GM12878 (cell line): ENCODE measurements at regions not wholly inside any gene's neighbourhood (a gene's known extent, or its start where the extent isn't known, plus 50 kb on each side); places are given as distances from the start of the nearest gene placed in this dataset.
A peak's percentile ranks its signal among the peaks of the same experiment; 100 is the strongest.

Source experiments
- ATAC-seq: fragments of 200-7000 bp; cut with Tn5 transposase; 3 replicates; pipeline ENCODE4 v1.9.1; 2020; ENCODE audit warnings: mild to moderate bottlenecking, moderate library complexity
- BruUV-seq: library from RNA; stranded (reverse); fragments of 400-500 nt; replicated peaks from 2 replicates; lab custom pipeline; 2021; lab: Mats Ljungman, UMichigan
- CTCF ChIA-PET: fragments of 300-600 bp; sonication (Branson Sonifier 250); formaldehyde crosslinking; extraction: SDS; loops from one replicate; lab custom pipeline; 2021; ENCODE audit warnings: inconsistent platforms; lab: Yijun Ruan, JAX
- POLR2A ChIA-PET: fragments of 350-600 bp; formaldehyde crosslinking; extraction: SDS; loops from one replicate; lab custom pipeline; 2021; ENCODE audit warnings: inconsistent platforms; lab: Charles Lee
- RAD21 ChIA-PET: fragments of 300-600 bp; sonication (Branson Sonifier 250); formaldehyde crosslinking; loops from one replicate; lab custom pipeline; 2023; ENCODE audit warnings: antibody characterized with exemption; ENCODE audit not compliant: unreplicated experiment; lab: Charles Lee
- SMC1A ChIA-PET: fragments of 300-600 bp; sonication (Branson Sonifier 250); formaldehyde crosslinking; loops from one replicate; lab custom pipeline; 2023; ENCODE audit not compliant: unreplicated experiment, uncharacterized antibody; lab: Charles Lee
- DNase-seq: peaks from one replicate; pipeline ENCODE4 v3.0.0-alpha.2; 2011; ENCODE audit warnings: low read depth, low spot score
- FAIRE-seq: peaks from 3 replicates; lab custom pipeline; 2011; peaks lifted over from hg19 to GRCh38; lab: Jason Lieb, UNC
- H2AFZ ChIP-seq: 2 replicates; pipeline ENCODE4 v1.6.0; 2011; ENCODE audit warnings: low read depth, low read length, control low read depth; ENCODE audit not compliant: control insufficient read depth
- H3K27ac ChIP-seq: 2 replicates; pipeline ENCODE4 v1.5.1; 2011; ENCODE audit warnings: control low read depth; ENCODE audit not compliant: control insufficient read depth, insufficient read depth
- H3K27me3 ChIP-seq, 2 experiments: replicated peaks in 1 of 2; 2 replicates each; pipeline versions ENCODE4 v1.6.0 to v1.6.1; 2011; ENCODE audit warnings: low read length in 1 of 2; ENCODE audit not compliant: control insufficient read depth in 2 of 2, insufficient read depth in 2 of 2
- H3K36me3 ChIP-seq, 2 experiments: 2 replicates each; pipeline ENCODE4 v1.5.1; 2011; ENCODE audit warnings: low read length in 1 of 2; ENCODE audit not compliant: control insufficient read depth in 2 of 2, insufficient read depth in 2 of 2
- H3K4me1 ChIP-seq: 2 replicates; pipeline ENCODE4 v1.6.1; 2011; ENCODE audit warnings: mild to moderate bottlenecking, low read length, moderate library complexity, mixed read lengths; ENCODE audit not compliant: control insufficient read depth, insufficient read depth
- H3K4me2 ChIP-seq: 2 replicates; pipeline ENCODE4 v1.6.0; 2011; ENCODE audit warnings: control low read depth; ENCODE audit not compliant: control insufficient read depth, insufficient read depth
- H3K4me3 ChIP-seq: fragments of 200-600 bp; sonication (generic); 2 replicates; pipeline ENCODE4 v1.5.1; 2016
- H3K79me2 ChIP-seq: 2 replicates; pipeline ENCODE4 v1.6.0; 2011; ENCODE audit warnings: low read length; ENCODE audit not compliant: control insufficient read depth, insufficient read depth
- H3K9ac ChIP-seq: 2 replicates; pipeline ENCODE4 v1.8.0; 2011; ENCODE audit warnings: low read length, control low read depth, mixed read lengths; ENCODE audit not compliant: control insufficient read depth, insufficient read depth
- H3K9me3 ChIP-seq: replicated peaks from 3 replicates; pipeline ENCODE4 v1.5.1; 2011; ENCODE audit warnings: mild to moderate bottlenecking, low read length; ENCODE audit not compliant: control insufficient read depth, insufficient read depth
- H4K20me1 ChIP-seq: 2 replicates; pipeline ENCODE4 v1.6.0; 2011; ENCODE audit not compliant: control insufficient read depth, insufficient read depth
- ATF2 ChIP-seq: IDR thresholded peaks from 2 replicates; pipeline ENCODE4 v1.6.1; 2012; ENCODE audit warnings: low read length, inconsistent platforms
- ATF7 ChIP-seq: fragments of 450-650 bp; IDR thresholded peaks from 2 replicates; pipeline ENCODE4 v1.6.1; 2016; ENCODE audit warnings: low read depth, mild to moderate bottlenecking
- CBX3 ChIP-seq: fragments of 200-600 bp; sonication (generic); IDR thresholded peaks from 2 replicates; pipeline ENCODE4 v1.6.1; 2016; ENCODE audit warnings: low read depth, borderline replicate concordance
- CBX5 ChIP-seq: sonication (generic); IDR thresholded peaks from 2 replicates; pipeline ENCODE4 v1.6.1; 2016; ENCODE audit warnings: low read depth, moderate library complexity, mild to moderate bottlenecking, inconsistent platforms
- CTCF ChIP-seq, 3 experiments: IDR thresholded peaks in 2 of 3; conservative IDR thresholded peaks in 1 of 3; 2 replicates each; pipeline ENCODE4 v1.5.1; 2011; ENCODE audit warnings: low read depth in 3 of 3, low read length in 3 of 3, mild to moderate bottlenecking in 3 of 3, control low read depth in 2 of 3, moderate library complexity in 2 of 3, inconsistent platforms in 1 of 3, mixed read lengths in 1 of 3; ENCODE audit not compliant: control insufficient read depth in 2 of 3, insufficient read depth in 1 of 3; ENCODE audit errors: extremely low read depth in 1 of 3
- DPF2 ChIP-seq: fragments of 450-650 bp; IDR thresholded peaks from 2 replicates; pipeline ENCODE4 v1.6.1; 2017; ENCODE audit warnings: mild to moderate bottlenecking
- EZH2 ChIP-seq: IDR thresholded peaks from 2 replicates; pipeline ENCODE4 v1.6.1; 2012; ENCODE audit warnings: low read depth, mild to moderate bottlenecking, control low read depth, inconsistent platforms, low read length, borderline replicate concordance; ENCODE audit not compliant: control insufficient read depth
- GATAD2B ChIP-seq: fragments of 450-650 bp; conservative IDR thresholded peaks from 2 replicates; pipeline ENCODE4 v1.6.1; 2017; ENCODE audit warnings: low read depth, mild to moderate bottlenecking, moderate library complexity
- JUNB ChIP-seq: IDR thresholded peaks from 2 replicates; pipeline ENCODE4 v1.6.1; 2016; ENCODE audit warnings: antibody characterized with exemption, mild to moderate bottlenecking
- MEF2A ChIP-seq: IDR thresholded peaks from 2 replicates; pipeline ENCODE4 v1.6.1; 2011; ENCODE audit warnings: low read depth, mild to moderate bottlenecking, low read length, moderate library complexity; ENCODE audit not compliant: insufficient read depth
- RAD21 ChIP-seq: IDR thresholded peaks from 2 replicates; pipeline ENCODE4 v1.6.1; 2011; ENCODE audit warnings: mild to moderate bottlenecking, low read depth, low read length, moderate library complexity; ENCODE audit not compliant: insufficient read depth
- RCOR1 ChIP-seq: conservative IDR thresholded peaks from 2 replicates; pipeline ENCODE4 v1.6.1; 2012; ENCODE audit warnings: low read depth, low read length, improper control_type of control experiment
- ZNF217 ChIP-seq: fragments of 450-650 bp; IDR thresholded peaks from 2 replicates; pipeline ENCODE4 v1.6.1; 2017; ENCODE audit warnings: antibody characterized with exemption, mild to moderate bottlenecking
- WGBS: methylation state at CpG from one replicate; pipeline ENCODE4 v1.1.6; 2016; ENCODE audit warnings: low lambda C conversion rate; ENCODE audit not compliant: insufficient replicate concordance, insufficient coverage; ENCODE audit errors: missing lambda C conversion rate; 5-methylcytosine and 5-hydroxymethylcytosine counted together
- in situ Hi-C: fragments of 300-500 bp; cut with MboI; formaldehyde crosslinking; loops from 9 replicates; pipeline ENCODE4 v1.14.3; 2018; ENCODE audit warnings: mixed read lengths
- intact Hi-C: fragments of 100-400 bp; cut with micrococcal nuclease; formaldehyde crosslinking; loops from one replicate; pipeline ENCODE4 v1.14.2; 2022; ENCODE audit not compliant: unreplicated experiment
- TF ChIP-seq, protein P1 (sequence below): fragments of 450-650 bp; IDR thresholded peaks from 2 replicates; pipeline ENCODE4 v1.6.1; 2017; ENCODE audit warnings: borderline replicate concordance
- TF ChIP-seq, protein P2 (sequence below): IDR thresholded peaks from 2 replicates; pipeline ENCODE4 v1.6.1; 2011; ENCODE audit warnings: low read depth, low read length, improper control_type of control experiment, borderline replicate concordance

- TF ChIP-seq, protein P1, sequence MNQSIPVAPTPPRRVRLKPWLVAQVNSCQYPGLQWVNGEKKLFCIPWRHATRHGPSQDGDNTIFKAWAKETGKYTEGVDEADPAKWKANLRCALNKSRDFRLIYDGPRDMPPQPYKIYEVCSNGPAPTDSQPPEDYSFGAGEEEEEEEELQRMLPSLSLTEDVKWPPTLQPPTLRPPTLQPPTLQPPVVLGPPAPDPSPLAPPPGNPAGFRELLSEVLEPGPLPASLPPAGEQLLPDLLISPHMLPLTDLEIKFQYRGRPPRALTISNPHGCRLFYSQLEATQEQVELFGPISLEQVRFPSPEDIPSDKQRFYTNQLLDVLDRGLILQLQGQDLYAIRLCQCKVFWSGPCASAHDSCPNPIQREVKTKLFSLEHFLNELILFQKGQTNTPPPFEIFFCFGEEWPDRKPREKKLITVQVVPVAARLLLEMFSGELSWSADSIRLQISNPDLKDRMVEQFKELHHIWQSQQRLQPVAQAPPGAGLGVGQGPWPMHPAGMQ: no peak
- TF ChIP-seq DPF2: no peak
These were observed 364.1 kb upstream of the SLC30A5 start (continued) for GRCh38 chr5:68729678-68730077.

- no TSS peak for BruUV-seq
- intact Hi-C loops (no loop called here), in situ Hi-C loops (no loop called here)
- peak; percentile 62 for ATAC-seq
- Histone ChIP-seq H3K27me3 (no peaks in the 10 kb centered on the region), H3K9me3 (no peaks in the 10 kb centered on the region), H3K79me2 (no peaks in the 10 kb centered on the region), H2AFZ (no peak overlapping the region), H3K4me2 (no peak overlapping the region), H4K20me1 (no peaks in the 10 kb centered on the region), H3K4me3 (no peak overlapping the region), H3K4me1 (no peaks in the 10 kb centered on the region), H3K27ac (no peak overlapping the region), H3K36me3 (no peaks in the 10 kb centered on the region), H3K9ac (no peak overlapping the region)
- SMC1A ChIA-PET: no interaction called here
- no peak for DNase-seq
- CTCF ChIA-PET: no interaction called here
- WGBS: 33% methylated on average over 7 of the region's 7 CpGs
- POLR2A ChIA-PET: no interaction called here
- FAIRE-seq: no peak
- TF ChIP-seq ZNF217: no peak
- TF ChIP-seq JUNB: peak; percentile 67
- TF ChIP-seq ATF7: peak; percentile 67
- TF ChIP-seq, protein P2, sequence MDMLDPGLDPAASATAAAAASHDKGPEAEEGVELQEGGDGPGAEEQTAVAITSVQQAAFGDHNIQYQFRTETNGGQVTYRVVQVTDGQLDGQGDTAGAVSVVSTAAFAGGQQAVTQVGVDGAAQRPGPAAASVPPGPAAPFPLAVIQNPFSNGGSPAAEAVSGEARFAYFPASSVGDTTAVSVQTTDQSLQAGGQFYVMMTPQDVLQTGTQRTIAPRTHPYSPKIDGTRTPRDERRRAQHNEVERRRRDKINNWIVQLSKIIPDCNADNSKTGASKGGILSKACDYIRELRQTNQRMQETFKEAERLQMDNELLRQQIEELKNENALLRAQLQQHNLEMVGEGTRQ: no peak
- TF ChIP-seq EZH2: no peak
- TF ChIP-seq RCOR1: no peak
- no peak for TF ChIP-seq GATAD2B
- peak; percentile 81 for TF ChIP-seq ATF2
- no peak for TF ChIP-seq CBX3
- no peak for TF ChIP-seq CTCF (IDR thresholded peaks at IDR 0.05 in 2 of 3, conservative IDR thresholded peaks at IDR 0.05 in 1 of 3; ENCODE audit: control insufficient read depth in 2 of 3, extremely low read depth in 1 of 3, insufficient read depth in 1 of 3, low read depth in 3 of 3, low read length in 3 of 3)
- no peak for TF ChIP-seq CBX5
- peak; percentile 17; the same call in 1 of the 2 replicates for TF ChIP-seq RAD21
- TF ChIP-seq MEF2A: peak; percentile 70; the same call in 1 of the 2 replicates
- RAD21 ChIA-PET: no interaction called here
These were observed 363.4 kb upstream of the SLC30A5 start for GRCh38 chr5:68730220-68730978.
